ENCODE measurements at regions not wholly inside any gene's neighbourhood (a gene's known extent, or its start where the extent isn't known, plus 50 kb on each side); places are given as distances from the start of the nearest gene placed in this dataset.

DNA sequence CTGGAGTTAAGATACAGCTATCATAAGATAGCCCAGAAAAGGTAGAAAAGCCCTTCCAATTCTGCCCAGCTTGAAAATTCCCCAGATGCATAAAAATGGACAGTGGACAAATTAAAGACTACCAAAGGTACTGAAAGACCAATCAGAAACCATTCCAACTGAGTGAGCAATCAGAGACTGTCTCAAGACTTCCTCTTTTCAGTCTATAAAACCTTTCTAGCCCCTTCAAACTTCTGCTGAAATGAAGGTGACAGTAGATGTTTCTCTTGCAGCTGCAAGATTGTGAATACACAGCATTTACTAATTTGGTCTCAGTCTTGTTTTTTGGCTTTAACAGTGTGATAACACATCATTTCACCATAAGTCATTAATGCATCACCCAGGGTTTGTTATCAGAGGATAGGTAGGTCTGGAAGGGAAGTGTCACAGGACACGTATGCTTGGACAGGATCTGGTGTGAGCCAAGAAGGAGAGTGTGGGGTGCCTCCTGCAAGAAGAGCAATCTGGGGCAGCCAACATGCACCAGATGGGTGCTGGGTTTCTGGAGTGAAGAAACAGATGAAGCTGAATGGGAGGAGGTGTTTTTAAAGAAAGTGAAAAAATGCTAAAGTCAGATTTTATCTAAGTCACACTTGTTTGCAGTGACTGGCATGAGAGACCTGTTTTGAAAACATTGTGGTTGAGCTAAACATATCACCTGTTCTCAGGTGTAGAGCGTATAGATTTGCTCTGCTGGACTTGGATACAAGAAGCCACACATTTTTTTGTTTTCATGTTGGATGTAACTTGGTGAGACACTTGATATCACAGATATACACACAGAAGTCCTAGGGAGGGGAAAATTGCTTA lies 75.3 kb upstream of the DDX18 start:
- no peak overlapping the region for H3K27ac Mint-ChIP-seq
- TF ChIP-seq, protein P1, sequence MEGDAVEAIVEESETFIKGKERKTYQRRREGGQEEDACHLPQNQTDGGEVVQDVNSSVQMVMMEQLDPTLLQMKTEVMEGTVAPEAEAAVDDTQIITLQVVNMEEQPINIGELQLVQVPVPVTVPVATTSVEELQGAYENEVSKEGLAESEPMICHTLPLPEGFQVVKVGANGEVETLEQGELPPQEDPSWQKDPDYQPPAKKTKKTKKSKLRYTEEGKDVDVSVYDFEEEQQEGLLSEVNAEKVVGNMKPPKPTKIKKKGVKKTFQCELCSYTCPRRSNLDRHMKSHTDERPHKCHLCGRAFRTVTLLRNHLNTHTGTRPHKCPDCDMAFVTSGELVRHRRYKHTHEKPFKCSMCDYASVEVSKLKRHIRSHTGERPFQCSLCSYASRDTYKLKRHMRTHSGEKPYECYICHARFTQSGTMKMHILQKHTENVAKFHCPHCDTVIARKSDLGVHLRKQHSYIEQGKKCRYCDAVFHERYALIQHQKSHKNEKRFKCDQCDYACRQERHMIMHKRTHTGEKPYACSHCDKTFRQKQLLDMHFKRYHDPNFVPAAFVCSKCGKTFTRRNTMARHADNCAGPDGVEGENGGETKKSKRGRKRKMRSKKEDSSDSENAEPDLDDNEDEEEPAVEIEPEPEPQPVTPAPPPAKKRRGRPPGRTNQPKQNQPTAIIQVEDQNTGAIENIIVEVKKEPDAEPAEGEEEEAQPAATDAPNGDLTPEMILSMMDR (IDR thresholded peaks at IDR 0.05; ENCODE audit: unreplicated experiment): no peak
- H3K36me3 Mint-ChIP-seq (ENCODE audit: insufficient read depth): no peaks in the 10 kb centered on the region

DNA sequence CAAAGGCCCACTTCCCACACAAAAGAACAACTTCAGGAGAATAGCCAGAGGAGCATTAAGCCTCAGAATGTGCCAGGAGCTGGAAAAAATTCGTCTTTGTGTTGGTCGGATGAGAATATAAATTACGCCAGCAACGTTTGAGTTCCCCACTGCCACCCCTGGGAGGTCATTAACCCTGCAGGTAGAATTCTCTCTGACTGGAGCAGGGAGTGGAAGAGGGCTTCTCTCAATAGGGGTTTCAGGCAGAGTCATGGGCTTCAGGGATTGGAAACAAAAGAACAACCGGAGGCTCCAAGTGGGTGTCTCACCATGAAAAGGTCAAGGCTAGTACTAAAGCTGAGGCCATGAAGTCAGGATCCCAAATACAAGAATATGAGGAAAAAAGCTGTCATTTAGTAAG lies 69.0 kb upstream of the DDX18 start:
- TF ChIP-seq, protein P1 (IDR thresholded peaks at IDR 0.05; ENCODE audit: unreplicated experiment): no peak
- Mint-ChIP-seq H3K27me3 (peaks cover 3% of the 10 kb centered on the region), H3K4me1 (ENCODE audit: low read depth) (no peaks in the 10 kb centered on the region), H3K9me3 (ENCODE audit: low read depth) (no peaks in the 10 kb centered on the region), H3K27ac (no peak overlapping the region), H3K36me3 (ENCODE audit: insufficient read depth) (no peaks in the 10 kb centered on the region), H3K4me3 (ENCODE audit: low read depth) (no peak overlapping the region)
- no peak for DNase-seq (ENCODE audit: low spot score, unreplicated experiment)

More for the DNA sequence above, 75.3 kb upstream of the DDX18 start:
- H3K4me3 Mint-ChIP-seq (ENCODE audit: low read depth): no peak overlapping the region
- H3K9me3 Mint-ChIP-seq (ENCODE audit: low read depth): no peaks in the 10 kb centered on the region
- no peaks in the 10 kb centered on the region for H3K4me1 Mint-ChIP-seq (ENCODE audit: low read depth)
- H3K27me3 Mint-ChIP-seq: peaks cover 3% of the 10 kb centered on the region
- DNase-seq (ENCODE audit: low spot score, unreplicated experiment): no peak

DNA sequence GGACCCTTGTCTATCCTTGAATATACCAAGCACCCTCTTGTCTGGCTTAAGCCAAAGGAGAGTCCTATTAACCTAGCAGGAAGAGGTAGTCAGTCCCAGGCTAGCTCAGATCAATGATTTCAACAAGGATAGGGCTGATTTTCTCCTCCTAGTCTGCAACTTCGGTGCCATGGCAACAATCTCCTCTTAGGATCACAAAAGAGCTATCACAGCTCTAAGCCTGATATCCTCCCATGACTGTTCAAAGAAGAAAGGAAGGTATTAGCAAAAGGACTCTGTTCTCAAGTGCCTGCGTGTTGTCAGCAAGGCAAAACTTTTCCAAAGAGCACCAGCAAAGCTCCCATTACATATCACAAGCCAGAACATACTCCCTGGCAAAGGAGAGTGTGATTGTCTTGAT lies 58.7 kb upstream of the DDX18 start:
- H3K9me3 Mint-ChIP-seq (ENCODE audit: low read depth): peaks cover 5% of the 10 kb centered on the region
- TF ChIP-seq, protein P1 (IDR thresholded peaks at IDR 0.05; ENCODE audit: unreplicated experiment): no peak
- no peaks in the 10 kb centered on the region for H3K27me3 Mint-ChIP-seq
- H3K36me3 Mint-ChIP-seq (ENCODE audit: insufficient read depth): no peaks in the 10 kb centered on the region
- DNase-seq (ENCODE audit: low spot score, unreplicated experiment): no peak
- H3K27ac Mint-ChIP-seq: no peak overlapping the region
- H3K4me3 Mint-ChIP-seq (ENCODE audit: low read depth): no peak overlapping the region
- no peaks in the 10 kb centered on the region for H3K4me1 Mint-ChIP-seq (ENCODE audit: low read depth)

DNA sequence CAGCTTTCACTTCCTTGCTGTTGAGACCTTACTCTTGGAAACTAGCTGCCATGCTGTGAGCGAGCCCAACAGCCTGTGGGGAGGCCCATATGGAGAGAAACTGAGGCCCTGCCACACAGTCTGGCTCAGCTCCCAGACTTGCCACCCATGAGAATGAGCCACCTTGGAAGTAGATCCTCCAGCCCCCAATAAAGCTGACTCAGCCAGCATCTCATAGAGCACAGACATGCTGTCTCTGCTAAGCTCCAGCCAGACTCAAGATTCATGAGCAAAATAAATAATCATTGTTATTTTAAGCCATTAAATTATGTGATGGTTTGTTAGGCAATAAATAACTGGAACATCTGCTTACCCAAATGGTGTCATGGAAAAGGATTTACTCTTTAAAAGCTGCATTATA lies 53.6 kb upstream of the DDX18 start:
- TF ChIP-seq, protein P1 (IDR thresholded peaks at IDR 0.05; ENCODE audit: unreplicated experiment): no peak
- Mint-ChIP-seq H3K27ac (no peak overlapping the region), H3K9me3 (ENCODE audit: low read depth) (peaks cover 4% of the 10 kb centered on the region), H3K4me3 (ENCODE audit: low read depth) (no peak overlapping the region), H3K4me1 (ENCODE audit: low read depth) (no peaks in the 10 kb centered on the region), H3K27me3 (no peaks in the 10 kb centered on the region), H3K36me3 (ENCODE audit: insufficient read depth) (no peaks in the 10 kb centered on the region)
- no peak for DNase-seq (ENCODE audit: low spot score, unreplicated experiment)

DNA sequence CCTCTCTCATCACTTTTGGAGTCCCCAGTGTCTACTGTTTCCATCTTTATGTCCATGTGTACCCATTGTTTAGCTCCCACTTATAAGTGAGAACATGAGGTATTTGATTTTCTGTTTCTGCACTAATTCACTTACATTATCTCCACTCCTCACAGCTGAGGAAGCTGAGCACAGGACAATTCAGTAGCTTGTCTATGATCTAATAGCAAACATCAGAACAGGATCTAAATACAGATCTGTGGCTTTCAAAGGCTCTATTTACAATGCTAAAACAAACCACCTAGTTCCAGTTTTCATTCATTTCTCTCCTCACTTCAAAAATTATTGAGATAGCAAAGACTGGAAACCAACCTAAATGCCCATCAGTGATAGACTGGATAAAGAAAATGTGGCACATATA lies 52.0 kb upstream of the DDX18 start:
- no peaks in the 10 kb centered on the region for H3K4me1 Mint-ChIP-seq (ENCODE audit: low read depth)
- H3K36me3 Mint-ChIP-seq (ENCODE audit: insufficient read depth): no peaks in the 10 kb centered on the region
- H3K27me3 Mint-ChIP-seq: no peaks in the 10 kb centered on the region
- peaks cover 4% of the 10 kb centered on the region for H3K9me3 Mint-ChIP-seq (ENCODE audit: low read depth)
- TF ChIP-seq, protein P1 (IDR thresholded peaks at IDR 0.05; ENCODE audit: unreplicated experiment): no peak
- no peak overlapping the region for H3K27ac Mint-ChIP-seq
- DNase-seq (ENCODE audit: low spot score, unreplicated experiment): no peak
- H3K4me3 Mint-ChIP-seq (ENCODE audit: low read depth): no peak overlapping the region
